ENCODE measurements at regions not wholly inside any gene's neighbourhood (a gene's known extent, or its start where the extent isn't known, plus 50 kb on each side); places are given as distances from the start of the nearest gene placed in this dataset.

DNA sequence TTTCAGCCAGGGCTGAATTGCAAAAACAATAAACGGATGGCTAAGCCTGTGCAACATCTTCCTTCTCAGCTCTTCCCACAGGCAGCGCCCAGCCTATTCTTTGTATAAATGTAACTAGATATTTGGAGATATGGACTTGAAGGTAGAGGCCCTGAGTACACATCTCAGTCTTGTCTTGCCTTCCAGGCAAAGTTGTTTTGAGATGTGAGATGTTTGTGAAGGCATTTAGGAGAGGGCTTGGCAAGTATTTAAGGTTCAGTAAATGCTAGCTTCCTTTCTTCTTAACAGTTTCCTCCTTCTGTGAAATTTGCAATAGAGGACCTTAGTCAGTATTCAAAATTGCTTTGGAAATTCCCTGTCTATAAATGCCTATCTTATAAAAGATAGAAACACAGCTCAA lies 228.8 kb downstream of the NR2F1-AS1 start:
- H3K4me3 ChIP-seq (ENCODE audit: low read length): no peak overlapping the region
- H4K20me1 ChIP-seq (ENCODE audit: insufficient read depth): no peaks in the 10 kb centered on the region
- no peaks in the 10 kb centered on the region for H3K9me3 ChIP-seq (ENCODE audit: low read length)
- H3K27me3 ChIP-seq (ENCODE audit: insufficient read depth, low read depth, low read length): no peaks in the 10 kb centered on the region
- H3K79me2 ChIP-seq (replicated peaks; ENCODE audit: insufficient read depth, low read length): no peaks in the 10 kb centered on the region
- no peak for TF ChIP-seq POLR2AphosphoS5 (IDR thresholded peaks at IDR 0.05)
- TF ChIP-seq SMC3 (conservative IDR thresholded peaks at IDR 0.05; ENCODE audit: poor library complexity): no peak
- TF ChIP-seq EZH2 (IDR thresholded peaks at IDR 0.05; ENCODE audit: borderline replicate concordance, insufficient read depth, low read length, poor library complexity, severe bottlenecking): no peak
- TF ChIP-seq, protein P1, sequence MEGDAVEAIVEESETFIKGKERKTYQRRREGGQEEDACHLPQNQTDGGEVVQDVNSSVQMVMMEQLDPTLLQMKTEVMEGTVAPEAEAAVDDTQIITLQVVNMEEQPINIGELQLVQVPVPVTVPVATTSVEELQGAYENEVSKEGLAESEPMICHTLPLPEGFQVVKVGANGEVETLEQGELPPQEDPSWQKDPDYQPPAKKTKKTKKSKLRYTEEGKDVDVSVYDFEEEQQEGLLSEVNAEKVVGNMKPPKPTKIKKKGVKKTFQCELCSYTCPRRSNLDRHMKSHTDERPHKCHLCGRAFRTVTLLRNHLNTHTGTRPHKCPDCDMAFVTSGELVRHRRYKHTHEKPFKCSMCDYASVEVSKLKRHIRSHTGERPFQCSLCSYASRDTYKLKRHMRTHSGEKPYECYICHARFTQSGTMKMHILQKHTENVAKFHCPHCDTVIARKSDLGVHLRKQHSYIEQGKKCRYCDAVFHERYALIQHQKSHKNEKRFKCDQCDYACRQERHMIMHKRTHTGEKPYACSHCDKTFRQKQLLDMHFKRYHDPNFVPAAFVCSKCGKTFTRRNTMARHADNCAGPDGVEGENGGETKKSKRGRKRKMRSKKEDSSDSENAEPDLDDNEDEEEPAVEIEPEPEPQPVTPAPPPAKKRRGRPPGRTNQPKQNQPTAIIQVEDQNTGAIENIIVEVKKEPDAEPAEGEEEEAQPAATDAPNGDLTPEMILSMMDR (IDR thresholded peaks at IDR 0.05; ENCODE audit: poor library complexity, severe bottlenecking): no peak
- TF ChIP-seq, protein P2, sequence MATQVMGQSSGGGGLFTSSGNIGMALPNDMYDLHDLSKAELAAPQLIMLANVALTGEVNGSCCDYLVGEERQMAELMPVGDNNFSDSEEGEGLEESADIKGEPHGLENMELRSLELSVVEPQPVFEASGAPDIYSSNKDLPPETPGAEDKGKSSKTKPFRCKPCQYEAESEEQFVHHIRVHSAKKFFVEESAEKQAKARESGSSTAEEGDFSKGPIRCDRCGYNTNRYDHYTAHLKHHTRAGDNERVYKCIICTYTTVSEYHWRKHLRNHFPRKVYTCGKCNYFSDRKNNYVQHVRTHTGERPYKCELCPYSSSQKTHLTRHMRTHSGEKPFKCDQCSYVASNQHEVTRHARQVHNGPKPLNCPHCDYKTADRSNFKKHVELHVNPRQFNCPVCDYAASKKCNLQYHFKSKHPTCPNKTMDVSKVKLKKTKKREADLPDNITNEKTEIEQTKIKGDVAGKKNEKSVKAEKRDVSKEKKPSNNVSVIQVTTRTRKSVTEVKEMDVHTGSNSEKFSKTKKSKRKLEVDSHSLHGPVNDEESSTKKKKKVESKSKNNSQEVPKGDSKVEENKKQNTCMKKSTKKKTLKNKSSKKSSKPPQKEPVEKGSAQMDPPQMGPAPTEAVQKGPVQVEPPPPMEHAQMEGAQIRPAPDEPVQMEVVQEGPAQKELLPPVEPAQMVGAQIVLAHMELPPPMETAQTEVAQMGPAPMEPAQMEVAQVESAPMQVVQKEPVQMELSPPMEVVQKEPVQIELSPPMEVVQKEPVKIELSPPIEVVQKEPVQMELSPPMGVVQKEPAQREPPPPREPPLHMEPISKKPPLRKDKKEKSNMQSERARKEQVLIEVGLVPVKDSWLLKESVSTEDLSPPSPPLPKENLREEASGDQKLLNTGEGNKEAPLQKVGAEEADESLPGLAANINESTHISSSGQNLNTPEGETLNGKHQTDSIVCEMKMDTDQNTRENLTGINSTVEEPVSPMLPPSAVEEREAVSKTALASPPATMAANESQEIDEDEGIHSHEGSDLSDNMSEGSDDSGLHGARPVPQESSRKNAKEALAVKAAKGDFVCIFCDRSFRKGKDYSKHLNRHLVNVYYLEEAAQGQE (IDR thresholded peaks at IDR 0.05; ENCODE audit: borderline replicate concordance): no peak
- TF ChIP-seq EP300 (conservative IDR thresholded peaks at IDR 0.05; ENCODE audit: poor library complexity, severe bottlenecking): no peak
- H3K4me2 ChIP-seq (ENCODE audit: low read length): no peak overlapping the region
- no peak overlapping the region for H2AFZ ChIP-seq (ENCODE audit: low read depth, low read length)
- no peak overlapping the region for H3K9ac ChIP-seq (ENCODE audit: low read length)
- no peaks in the 10 kb centered on the region for H3K9me2 ChIP-seq (ENCODE audit: insufficient read depth, low read length)
- H3K27ac ChIP-seq (ENCODE audit: low read length): no peak overlapping the region
- H3F3A ChIP-seq (ENCODE audit: insufficient read depth, low read length, poor library complexity, severe bottlenecking): no peaks in the 10 kb centered on the region
- H3K36me3 ChIP-seq (ENCODE audit: insufficient read depth, low read length): no peaks in the 10 kb centered on the region

DNA sequence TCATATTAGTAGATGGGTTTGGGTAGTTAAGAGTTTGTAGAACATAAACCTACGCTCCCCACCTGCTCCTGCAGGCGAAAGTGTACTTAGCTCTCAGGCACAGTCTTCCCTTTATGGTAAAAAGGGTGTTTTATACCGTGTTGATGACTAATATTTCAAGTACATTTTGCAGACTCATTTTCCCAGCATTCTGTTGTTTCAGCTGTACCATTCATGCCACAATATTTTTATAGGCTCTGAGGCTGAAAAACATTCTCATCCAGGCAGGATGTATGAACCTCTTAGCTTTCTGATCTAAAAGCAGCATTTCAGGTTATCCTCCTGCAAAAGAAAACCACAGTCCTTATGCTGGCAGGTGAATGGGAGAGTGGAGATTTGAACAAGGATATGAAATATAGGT lies 231.4 kb downstream of the NR2F1-AS1 start:
- H3K4me3 ChIP-seq (ENCODE audit: low read length): no peak overlapping the region
- H3K4me2 ChIP-seq (ENCODE audit: low read length): no peak overlapping the region

More for the DNA sequence above, 231.4 kb downstream of the NR2F1-AS1 start:
- no peak overlapping the region for H2AFZ ChIP-seq (ENCODE audit: low read depth, low read length)
- no peaks in the 10 kb centered on the region for H3K27me3 ChIP-seq (ENCODE audit: insufficient read depth, low read depth, low read length)
- H3F3A ChIP-seq (ENCODE audit: insufficient read depth, low read length, poor library complexity, severe bottlenecking): no peaks in the 10 kb centered on the region
- no peaks in the 10 kb centered on the region for H3K9me3 ChIP-seq (ENCODE audit: low read length)
- no peak for TF ChIP-seq POLR2AphosphoS5 (IDR thresholded peaks at IDR 0.05)
- no peak for TF ChIP-seq MXI1 (conservative IDR thresholded peaks at IDR 0.05; ENCODE audit: poor library complexity, severe bottlenecking)
- TF ChIP-seq EZH2 (IDR thresholded peaks at IDR 0.05; ENCODE audit: borderline replicate concordance, insufficient read depth, low read length, poor library complexity, severe bottlenecking): no peak
- TF ChIP-seq, protein P1 (IDR thresholded peaks at IDR 0.05; ENCODE audit: poor library complexity, severe bottlenecking): no peak
- H4K20me1 ChIP-seq (ENCODE audit: insufficient read depth): no peaks in the 10 kb centered on the region
- no peaks in the 10 kb centered on the region for H3K79me2 ChIP-seq (replicated peaks; ENCODE audit: insufficient read depth, low read length)
- no peak overlapping the region for H3K9ac ChIP-seq (ENCODE audit: low read length)
- no peaks in the 10 kb centered on the region for H3K36me3 ChIP-seq (ENCODE audit: insufficient read depth, low read length)
- H3K9me2 ChIP-seq (ENCODE audit: insufficient read depth, low read length): no peaks in the 10 kb centered on the region
- H3K27ac ChIP-seq (ENCODE audit: low read length): no peak overlapping the region
